ENCODE measurements at regions not wholly inside any gene's neighbourhood (a gene's known extent, or its start where the extent isn't known, plus 50 kb on each side); places are given as distances from the start of the nearest gene placed in this dataset.

- TF ChIP-seq EZH2phosphoT487 (IDR thresholded peaks at IDR 0.05; ENCODE audit: borderline replicate concordance, low read depth, low read length) (no peak), CTCF (conservative IDR thresholded peaks at IDR 0.05; ENCODE audit: low read length) (no peak)
Observed at GRCh38 chr12:13379531-13380188, 183.1 kb downstream of the EMP1 start.
